ENCODE measurements at regions not wholly inside any gene's neighbourhood (a gene's known extent, or its start where the extent isn't known, plus 50 kb on each side); places are given as distances from the start of the nearest gene placed in this dataset.
"Not testable (repeated sequence)": the region's sequence is repeated elsewhere in the genome, so short reads cannot be mapped to it uniquely, and the experiment has no call there.

GRCh38 chr15:85196697-85197096, 183.7 kb upstream of the AKAP13 start:
- not testable (repeated sequence) for DNase-seq

GRCh38 chr15:85197582-85197981, 182.8 kb upstream of the AKAP13 start:
- DNase-seq = not testable (repeated sequence)

- not testable (repeated sequence) for DNase-seq
Observed at GRCh38 chr15:85198432-85198831, 182.0 kb upstream of the AKAP13 start.

GRCh38 chr15:85200215-85200614, 180.2 kb upstream of the AKAP13 start:
- not testable (repeated sequence) for DNase-seq

- DNase-seq = not testable (repeated sequence)
Observed at GRCh38 chr15:85201118-85201793, 179.1 kb upstream of the AKAP13 start.

GRCh38 chr15:85204481-85204880, 175.9 kb upstream of the AKAP13 start:
- not testable (repeated sequence) for DNase-seq

GRCh38 chr15:85233791-85234325, 146.5 kb upstream of the AKAP13 start:
- not testable (repeated sequence) for DNase-seq

- DNase-seq = not testable (repeated sequence)
Observed at GRCh38 chr15:85234450-85235196, 145.8 kb upstream of the AKAP13 start.

GRCh38 chr15:85244056-85244455, 136.3 kb upstream of the AKAP13 start:
- not testable (repeated sequence) for DNase-seq

GRCh38 chr15:85250938-85251542, 129.4 kb upstream of the AKAP13 start:
- not testable (repeated sequence) for DNase-seq

GRCh38 chr15:85253196-85253915, 127.0 kb upstream of the AKAP13 start:
- not testable (repeated sequence) for DNase-seq

- not testable (repeated sequence) for DNase-seq
Observed at GRCh38 chr15:85254961-85255360, 125.4 kb upstream of the AKAP13 start.

- not testable (repeated sequence) for DNase-seq
Observed at GRCh38 chr15:85255502-85255901, 124.9 kb upstream of the AKAP13 start.

GRCh38 chr15:85256009-85256997, 124.1 kb upstream of the AKAP13 start:
- DNase-seq = not testable (repeated sequence)

GRCh38 chr15:85258062-85258445, 122.3 kb upstream of the AKAP13 start:
- DNase-seq = not testable (repeated sequence)

GRCh38 chr15:85258559-85259209, 121.7 kb upstream of the AKAP13 start:
- DNase-seq = not testable (repeated sequence)

- not testable (repeated sequence) for DNase-seq
Observed at GRCh38 chr15:85260526-85260925, 119.9 kb upstream of the AKAP13 start.

GRCh38 chr15:85262461-85263055, 117.8 kb upstream of the AKAP13 start:
- DNase-seq = not testable (repeated sequence)

- DNase-seq = not testable (repeated sequence)
Observed at GRCh38 chr15:85263842-85264440, 116.5 kb upstream of the AKAP13 start.
